ENCODE measurements at regions not wholly inside any gene's neighbourhood (a gene's known extent, or its start where the extent isn't known, plus 50 kb on each side); places are given as distances from the start of the nearest gene placed in this dataset.
A peak's percentile ranks its signal among the peaks of the same experiment; 100 is the strongest.

DNA sequence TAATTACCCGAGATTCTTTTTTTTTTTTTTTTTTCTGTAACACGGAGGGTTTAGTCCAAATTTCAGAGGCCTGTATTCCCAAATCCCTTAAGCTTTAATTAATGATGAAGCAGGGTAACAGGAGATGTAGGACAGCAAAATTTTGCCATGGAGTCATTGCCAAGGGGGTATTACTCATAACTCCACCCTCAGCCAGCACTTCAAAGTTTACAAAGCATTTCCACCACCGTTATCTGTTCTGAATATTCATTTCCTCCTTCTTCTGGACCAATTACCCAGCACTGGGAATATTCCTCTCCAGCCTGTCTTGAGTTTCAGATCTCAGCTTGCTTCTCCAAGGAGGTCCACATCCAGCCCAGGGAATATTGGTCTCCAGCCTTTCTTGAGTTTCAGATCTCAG, 747.5 kb upstream of the EEF2KMT start (continued):
- TF ChIP-seq, protein P1, sequence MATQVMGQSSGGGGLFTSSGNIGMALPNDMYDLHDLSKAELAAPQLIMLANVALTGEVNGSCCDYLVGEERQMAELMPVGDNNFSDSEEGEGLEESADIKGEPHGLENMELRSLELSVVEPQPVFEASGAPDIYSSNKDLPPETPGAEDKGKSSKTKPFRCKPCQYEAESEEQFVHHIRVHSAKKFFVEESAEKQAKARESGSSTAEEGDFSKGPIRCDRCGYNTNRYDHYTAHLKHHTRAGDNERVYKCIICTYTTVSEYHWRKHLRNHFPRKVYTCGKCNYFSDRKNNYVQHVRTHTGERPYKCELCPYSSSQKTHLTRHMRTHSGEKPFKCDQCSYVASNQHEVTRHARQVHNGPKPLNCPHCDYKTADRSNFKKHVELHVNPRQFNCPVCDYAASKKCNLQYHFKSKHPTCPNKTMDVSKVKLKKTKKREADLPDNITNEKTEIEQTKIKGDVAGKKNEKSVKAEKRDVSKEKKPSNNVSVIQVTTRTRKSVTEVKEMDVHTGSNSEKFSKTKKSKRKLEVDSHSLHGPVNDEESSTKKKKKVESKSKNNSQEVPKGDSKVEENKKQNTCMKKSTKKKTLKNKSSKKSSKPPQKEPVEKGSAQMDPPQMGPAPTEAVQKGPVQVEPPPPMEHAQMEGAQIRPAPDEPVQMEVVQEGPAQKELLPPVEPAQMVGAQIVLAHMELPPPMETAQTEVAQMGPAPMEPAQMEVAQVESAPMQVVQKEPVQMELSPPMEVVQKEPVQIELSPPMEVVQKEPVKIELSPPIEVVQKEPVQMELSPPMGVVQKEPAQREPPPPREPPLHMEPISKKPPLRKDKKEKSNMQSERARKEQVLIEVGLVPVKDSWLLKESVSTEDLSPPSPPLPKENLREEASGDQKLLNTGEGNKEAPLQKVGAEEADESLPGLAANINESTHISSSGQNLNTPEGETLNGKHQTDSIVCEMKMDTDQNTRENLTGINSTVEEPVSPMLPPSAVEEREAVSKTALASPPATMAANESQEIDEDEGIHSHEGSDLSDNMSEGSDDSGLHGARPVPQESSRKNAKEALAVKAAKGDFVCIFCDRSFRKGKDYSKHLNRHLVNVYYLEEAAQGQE (IDR thresholded peaks at IDR 0.05; ENCODE audit: unreplicated experiment): no peak
- TF ChIP-seq POLR2AphosphoS5 (IDR thresholded peaks at IDR 0.05; ENCODE audit: low read depth): no peak
- TF ChIP-seq ZNF331 (CRISPR knock-in tag; IDR thresholded peaks at IDR 0.05; ENCODE audit: low read depth): no peak
- TF ChIP-seq STAT1 (IDR thresholded peaks at IDR 0.05; ENCODE audit: unreplicated experiment): no peak

DNA sequence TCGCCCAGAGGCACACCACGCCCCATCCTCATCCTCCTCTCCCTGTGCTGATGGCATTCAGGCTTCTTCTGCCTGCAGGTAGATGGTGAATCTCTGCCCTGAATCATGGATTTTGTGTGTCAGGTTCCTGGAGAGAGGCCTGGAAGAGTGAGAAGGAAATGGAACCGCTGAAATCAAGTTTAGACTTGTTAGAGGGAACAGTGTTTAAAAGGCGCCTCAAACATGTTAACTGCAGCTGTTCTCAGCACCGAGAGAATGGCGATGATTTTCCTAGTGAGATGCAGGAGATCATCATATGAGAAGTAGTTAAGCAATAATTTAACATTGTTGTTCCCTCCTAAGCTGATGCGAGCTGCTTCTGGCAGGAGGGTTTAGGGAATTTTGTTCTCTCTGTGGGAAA, 744.4 kb upstream of the EEF2KMT start:
- DNase-seq (ENCODE audit: low spot score) (no peak), ATAC-seq (no peak)
- no peak overlapping the region for H3K4me3 ChIP-seq
- H3K36me3 ChIP-seq (ENCODE audit: insufficient read depth): no peaks in the 10 kb centered on the region; the same call in 1 of the 2 replicates
- Mint-ChIP-seq H3K4me3 (no peak overlapping the region), H3K9me3 (no peaks in the 10 kb centered on the region), H3K36me3 (ENCODE audit: low read depth) (no peaks in the 10 kb centered on the region), H3K27me3 (ENCODE audit: insufficient read depth, low read depth, poor library complexity) (peaks cover 4% of the 10 kb centered on the region), H3K27ac (0 out of 2 replicates have a peak overlapping the region, but pooled peaks have one; percentile 11), H3K4me1 (peaks cover 14% of the 10 kb centered on the region)
- H3K27ac ChIP-seq (ENCODE audit: low read depth): no peak overlapping the region
- no peaks in the 10 kb centered on the region for H4K20me1 ChIP-seq (replicated peaks; ENCODE audit: insufficient read depth)
- no peak overlapping the region for H3K4me2 ChIP-seq
- no peaks in the 10 kb centered on the region for H3K9me2 ChIP-seq (ENCODE audit: insufficient read depth)
- no peaks in the 10 kb centered on the region for H3K4me1 ChIP-seq (ENCODE audit: insufficient read depth)
- TF ChIP-seq CREB1 (CRISPR knock-in tag; IDR thresholded peaks at IDR 0.05; ENCODE audit: low read depth): no peak
- TF ChIP-seq, protein P2, sequence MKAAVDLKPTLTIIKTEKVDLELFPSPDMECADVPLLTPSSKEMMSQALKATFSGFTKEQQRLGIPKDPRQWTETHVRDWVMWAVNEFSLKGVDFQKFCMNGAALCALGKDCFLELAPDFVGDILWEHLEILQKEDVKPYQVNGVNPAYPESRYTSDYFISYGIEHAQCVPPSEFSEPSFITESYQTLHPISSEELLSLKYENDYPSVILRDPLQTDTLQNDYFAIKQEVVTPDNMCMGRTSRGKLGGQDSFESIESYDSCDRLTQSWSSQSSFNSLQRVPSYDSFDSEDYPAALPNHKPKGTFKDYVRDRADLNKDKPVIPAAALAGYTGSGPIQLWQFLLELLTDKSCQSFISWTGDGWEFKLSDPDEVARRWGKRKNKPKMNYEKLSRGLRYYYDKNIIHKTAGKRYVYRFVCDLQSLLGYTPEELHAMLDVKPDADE (IDR thresholded peaks at IDR 0.05): no peak
- TF ChIP-seq POLR2AphosphoS5 (IDR thresholded peaks at IDR 0.05; ENCODE audit: low read depth): no peak
- no peak for TF ChIP-seq JUNB (IDR thresholded peaks at IDR 0.05; ENCODE audit: unreplicated experiment)
- no peak for TF ChIP-seq STAT1 (IDR thresholded peaks at IDR 0.05; ENCODE audit: unreplicated experiment)
- TF ChIP-seq, protein P1 (IDR thresholded peaks at IDR 0.05; ENCODE audit: unreplicated experiment): no peak
- no peak for TF ChIP-seq NANOG (IDR thresholded peaks at IDR 0.05; ENCODE audit: borderline replicate concordance)
- TF ChIP-seq, protein P3, sequence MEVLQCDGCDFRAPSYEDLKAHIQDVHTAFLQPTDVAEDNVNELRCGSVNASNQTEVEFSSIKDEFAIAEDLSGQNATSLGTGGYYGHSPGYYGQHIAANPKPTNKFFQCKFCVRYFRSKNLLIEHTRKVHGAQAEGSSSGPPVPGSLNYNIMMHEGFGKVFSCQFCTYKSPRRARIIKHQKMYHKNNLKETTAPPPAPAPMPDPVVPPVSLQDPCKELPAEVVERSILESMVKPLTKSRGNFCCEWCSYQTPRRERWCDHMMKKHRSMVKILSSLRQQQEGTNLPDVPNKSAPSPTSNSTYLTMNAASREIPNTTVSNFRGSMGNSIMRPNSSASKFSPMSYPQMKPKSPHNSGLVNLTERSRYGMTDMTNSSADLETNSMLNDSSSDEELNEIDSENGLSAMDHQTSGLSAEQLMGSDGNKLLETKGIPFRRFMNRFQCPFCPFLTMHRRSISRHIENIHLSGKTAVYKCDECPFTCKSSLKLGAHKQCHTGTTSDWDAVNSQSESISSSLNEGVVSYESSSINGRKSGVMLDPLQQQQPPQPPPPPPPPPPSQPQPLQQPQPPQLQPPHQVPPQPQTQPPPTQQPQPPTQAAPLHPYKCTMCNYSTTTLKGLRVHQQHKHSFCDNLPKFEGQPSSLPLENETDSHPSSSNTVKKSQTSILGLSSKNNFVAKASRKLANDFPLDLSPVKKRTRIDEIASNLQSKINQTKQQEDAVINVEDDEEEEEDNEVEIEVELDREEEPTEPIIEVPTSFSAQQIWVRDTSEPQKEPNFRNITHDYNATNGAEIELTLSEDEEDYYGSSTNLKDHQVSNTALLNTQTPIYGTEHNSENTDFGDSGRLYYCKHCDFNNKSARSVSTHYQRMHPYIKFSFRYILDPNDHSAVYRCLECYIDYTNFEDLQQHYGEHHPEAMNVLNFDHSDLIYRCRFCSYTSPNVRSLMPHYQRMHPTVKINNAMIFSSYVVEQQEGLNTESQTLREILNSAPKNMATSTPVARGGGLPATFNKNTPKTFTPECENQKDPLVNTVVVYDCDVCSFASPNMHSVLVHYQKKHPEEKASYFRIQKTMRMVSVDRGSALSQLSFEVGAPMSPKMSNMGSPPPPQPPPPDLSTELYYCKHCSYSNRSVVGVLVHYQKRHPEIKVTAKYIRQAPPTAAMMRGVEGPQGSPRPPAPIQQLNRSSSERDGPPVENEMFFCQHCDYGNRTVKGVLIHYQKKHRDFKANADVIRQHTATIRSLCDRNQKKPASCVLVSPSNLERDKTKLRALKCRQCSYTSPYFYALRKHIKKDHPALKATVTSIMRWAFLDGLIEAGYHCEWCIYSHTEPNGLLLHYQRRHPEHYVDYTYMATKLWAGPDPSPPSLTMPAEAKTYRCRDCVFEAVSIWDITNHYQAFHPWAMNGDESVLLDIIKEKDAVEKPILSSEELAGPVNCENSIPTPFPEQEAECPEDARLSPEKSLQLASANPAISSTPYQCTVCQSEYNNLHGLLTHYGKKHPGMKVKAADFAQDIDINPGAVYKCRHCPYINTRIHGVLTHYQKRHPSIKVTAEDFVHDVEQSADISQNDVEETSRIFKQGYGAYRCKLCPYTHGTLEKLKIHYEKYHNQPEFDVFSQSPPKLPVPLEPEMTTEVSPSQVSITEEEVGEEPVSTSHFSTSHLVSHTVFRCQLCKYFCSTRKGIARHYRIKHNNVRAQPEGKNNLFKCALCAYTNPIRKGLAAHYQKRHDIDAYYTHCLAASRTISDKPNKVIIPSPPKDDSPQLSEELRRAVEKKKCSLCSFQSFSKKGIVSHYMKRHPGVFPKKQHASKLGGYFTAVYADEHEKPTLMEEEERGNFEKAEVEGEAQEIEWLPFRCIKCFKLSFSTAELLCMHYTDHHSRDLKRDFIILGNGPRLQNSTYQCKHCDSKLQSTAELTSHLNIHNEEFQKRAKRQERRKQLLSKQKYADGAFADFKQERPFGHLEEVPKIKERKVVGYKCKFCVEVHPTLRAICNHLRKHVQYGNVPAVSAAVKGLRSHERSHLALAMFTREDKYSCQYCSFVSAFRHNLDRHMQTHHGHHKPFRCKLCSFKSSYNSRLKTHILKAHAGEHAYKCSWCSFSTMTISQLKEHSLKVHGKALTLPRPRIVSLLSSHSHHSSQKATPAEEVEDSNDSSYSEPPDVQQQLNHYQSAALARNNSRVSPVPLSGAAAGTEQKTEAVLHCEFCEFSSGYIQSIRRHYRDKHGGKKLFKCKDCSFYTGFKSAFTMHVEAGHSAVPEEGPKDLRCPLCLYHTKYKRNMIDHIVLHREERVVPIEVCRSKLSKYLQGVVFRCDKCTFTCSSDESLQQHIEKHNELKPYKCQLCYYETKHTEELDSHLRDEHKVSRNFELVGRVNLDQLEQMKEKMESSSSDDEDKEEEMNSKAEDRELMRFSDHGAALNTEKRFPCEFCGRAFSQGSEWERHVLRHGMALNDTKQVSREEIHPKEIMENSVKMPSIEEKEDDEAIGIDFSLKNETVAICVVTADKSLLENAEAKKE (CRISPR knock-in tag; IDR thresholded peaks at IDR 0.05): no peak
- no peak for TF ChIP-seq EZH2phosphoT487 (IDR thresholded peaks at IDR 0.05; ENCODE audit: unreplicated experiment)
- TF ChIP-seq ZNF331 (CRISPR knock-in tag; IDR thresholded peaks at IDR 0.05; ENCODE audit: low read depth): no peak
- TF ChIP-seq ZNF114 (CRISPR knock-in tag; IDR thresholded peaks at IDR 0.05): no peak
- H3F3A ChIP-seq (replicated peaks; ENCODE audit: low read depth): no peaks in the 10 kb centered on the region
- no peak overlapping the region for H2AFZ ChIP-seq
- H3K79me2 ChIP-seq (replicated peaks; ENCODE audit: insufficient read depth): no peaks in the 10 kb centered on the region
- no peaks in the 10 kb centered on the region for H3K27me3 ChIP-seq (ENCODE audit: insufficient read depth)
